HG03139 (cell line): ENCODE measurements at regions not wholly inside any gene's neighbourhood (a gene's known extent, or its start where the extent isn't known, plus 50 kb on each side); places are given as distances from the start of the nearest gene placed in this dataset.

Experiments used
- ATAC-seq: cut with Tn5 transposase; IDR thresholded peaks from one replicate; pipeline ENCODE4 v1.9.1; 2021; ENCODE audit not compliant: unreplicated experiment

DNA sequence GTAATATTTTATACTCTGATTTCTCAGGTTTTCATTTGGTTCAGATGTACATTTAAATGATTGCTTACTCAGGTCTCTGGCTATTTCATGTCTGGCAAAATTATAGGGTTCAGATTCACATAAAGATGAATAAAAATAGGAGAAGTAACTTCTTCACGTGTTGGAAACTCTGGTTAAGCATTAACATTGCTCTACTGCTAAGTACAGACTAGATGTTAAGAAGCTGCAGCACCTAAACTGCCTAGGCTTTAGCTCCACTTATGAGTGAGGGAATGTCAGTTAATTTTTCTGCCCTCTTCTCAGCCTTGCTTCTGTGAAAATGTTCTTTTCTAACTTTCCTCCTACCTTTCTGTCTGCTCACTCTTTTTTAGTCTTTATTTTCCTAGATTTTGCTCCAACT is 361.2 kb downstream of the ARAP2 start:
- no peak for ATAC-seq

DNA sequence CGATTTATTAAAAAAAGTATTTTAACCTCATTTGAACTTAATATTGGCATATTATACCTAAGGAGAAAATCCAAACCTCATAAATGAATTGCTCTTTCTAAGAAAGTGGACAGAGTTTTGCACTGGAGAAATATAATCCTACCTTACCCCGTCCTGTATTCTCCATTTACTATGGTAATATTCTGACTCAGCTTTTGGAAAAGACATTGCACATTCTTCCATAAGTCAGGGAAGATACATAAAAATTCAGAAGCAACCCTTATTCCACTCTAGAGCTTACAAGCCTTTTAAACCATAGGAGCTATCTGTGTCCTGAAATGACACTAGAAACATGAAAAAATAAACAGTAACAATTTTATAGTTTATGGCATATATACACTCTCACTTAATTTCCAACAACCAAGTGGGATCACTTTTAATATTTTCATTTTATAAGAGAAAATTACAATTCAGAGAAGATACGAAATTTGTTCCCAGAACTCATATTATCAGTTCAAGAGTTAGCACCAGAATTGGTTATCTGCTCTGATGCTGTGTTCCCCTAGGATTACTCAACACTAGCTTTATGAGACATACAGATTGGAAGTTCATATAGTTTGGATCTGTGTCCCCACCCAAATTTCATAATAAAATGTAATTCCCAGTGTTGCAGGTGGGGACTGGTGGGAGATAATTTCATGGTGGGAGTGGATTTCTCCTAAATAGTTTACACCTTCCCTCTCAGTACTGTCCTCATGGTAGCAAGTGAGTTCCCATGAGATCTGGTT is 359.4 kb downstream of the ARAP2 start:
- ATAC-seq = no peak

DNA sequence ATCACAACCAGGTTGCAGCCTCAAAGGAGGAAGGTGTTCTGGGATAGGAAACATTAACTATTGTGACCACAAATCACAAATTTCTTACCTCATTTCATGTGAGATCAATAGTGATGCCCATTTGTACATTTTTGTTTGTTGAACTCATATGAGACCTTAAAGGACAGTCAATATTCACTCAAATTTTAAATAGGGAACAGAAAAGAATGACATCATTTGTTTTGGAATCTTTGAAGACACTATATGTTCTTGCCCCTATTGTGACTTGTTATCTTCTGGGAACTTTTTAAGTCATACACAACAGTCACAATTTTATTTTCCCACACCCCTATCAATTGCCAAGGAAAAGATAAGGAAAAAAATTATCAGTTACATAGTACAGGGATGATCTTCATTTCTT is 346.5 kb downstream of the ARAP2 start:
- no peak for ATAC-seq

DNA sequence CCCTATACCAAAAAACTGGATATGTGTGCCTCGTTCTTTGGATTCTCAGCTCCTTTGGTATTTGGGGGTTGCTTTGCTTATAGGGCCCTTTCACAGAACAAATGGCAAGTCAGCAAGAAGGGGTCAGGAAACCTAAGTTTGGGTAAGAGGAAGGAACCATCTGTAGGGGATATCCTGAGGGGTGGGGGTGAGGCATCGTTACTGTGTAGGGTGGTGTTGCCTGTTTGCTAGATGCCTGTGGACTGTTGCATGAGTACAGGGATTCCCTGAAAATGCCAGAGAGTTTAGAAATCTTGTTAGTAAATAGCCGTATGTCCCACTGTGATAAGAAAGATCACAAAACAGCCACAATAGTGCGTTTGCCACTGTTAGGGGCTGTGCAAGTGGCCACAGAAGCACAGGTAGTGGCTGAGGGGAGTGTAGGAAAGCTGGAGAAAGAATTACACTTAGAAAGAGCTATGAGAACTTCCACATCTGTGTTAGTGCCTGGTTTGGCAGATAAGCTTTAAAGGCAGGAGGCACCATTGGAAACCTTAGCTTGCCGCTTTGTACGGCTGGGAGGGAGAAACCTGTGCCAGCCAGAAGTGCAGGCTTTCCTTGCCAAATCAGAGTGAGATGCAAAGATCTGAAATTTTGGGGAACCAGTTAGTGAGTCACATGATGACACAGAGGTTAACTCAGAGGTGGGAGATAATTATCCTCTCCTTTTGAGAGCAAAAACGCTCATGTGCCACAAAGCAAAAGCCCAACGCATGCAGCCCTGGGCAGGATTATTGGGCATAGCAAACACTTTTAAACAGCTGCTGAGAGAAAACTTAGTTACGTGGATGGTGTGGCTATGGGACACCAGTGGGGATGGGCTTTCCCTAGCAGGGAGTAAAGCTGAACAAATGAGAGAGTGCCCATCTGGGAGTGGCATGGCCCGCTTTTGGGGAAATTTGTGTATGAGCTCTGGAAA is 343.7 kb downstream of the ARAP2 start:
- no peak for ATAC-seq

DNA sequence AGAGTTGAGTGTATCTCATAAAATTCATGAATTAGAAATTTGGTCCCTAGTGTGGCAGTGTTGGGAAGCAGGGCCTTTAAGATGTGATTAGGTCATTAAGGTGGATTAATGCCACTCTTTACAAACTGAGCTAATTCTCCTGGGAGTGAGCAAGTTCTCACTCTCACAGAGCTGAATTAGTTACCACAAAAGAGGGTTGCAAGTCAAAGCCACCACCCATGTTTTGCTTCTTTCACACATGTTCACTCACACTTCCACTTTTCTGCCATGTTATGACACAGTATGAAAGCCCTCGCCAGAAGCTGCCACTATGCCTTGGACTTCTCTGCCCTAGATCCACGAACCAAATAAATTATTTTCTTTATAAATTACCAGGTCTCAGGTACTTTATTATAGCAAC is 332.1 kb downstream of the ARAP2 start:
- ATAC-seq = peak; percentile 88

DNA sequence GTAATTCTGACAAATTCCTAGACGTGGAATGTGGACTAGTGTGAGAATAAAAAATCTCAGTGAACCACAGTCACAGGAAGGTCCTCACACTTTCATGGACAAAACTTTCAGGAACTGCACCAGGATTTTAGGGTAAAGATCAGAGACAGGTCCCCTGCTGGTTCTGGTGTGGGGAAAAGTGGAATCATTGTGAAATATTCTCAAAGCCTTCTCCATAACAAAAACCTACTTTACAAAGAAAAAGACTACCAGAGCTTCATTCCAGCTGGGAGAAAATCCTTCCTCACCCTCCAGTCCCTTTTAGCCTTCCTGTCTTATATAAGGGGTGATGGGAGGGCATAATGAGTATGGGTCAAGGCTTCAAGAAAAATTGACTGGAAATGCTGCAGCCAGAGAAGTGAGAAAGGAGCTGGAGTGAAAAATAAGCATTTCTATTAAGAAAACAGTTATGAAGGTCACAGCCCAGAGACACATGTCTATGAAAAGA is 325.8 kb downstream of the ARAP2 start:
- no peak for ATAC-seq

DNA sequence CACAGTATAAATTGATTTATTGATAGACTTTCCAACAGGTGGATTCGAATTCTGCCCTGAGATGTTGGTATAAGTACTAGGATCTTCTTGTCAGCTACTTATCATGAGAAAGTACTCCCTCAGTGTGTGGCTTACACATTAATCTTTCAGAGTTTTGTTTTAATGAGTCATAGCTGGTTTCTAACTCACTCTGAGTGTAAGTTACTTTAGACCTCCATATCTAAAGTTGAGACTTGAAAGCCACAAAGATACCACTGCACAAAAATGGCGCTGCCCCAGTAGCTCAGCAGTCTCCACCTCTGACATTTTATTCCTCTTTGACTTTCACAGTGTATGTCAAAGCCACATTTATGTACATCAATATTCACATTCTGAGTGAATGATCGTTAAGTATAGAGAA is 318.5 kb downstream of the ARAP2 start:
- peak; percentile 92 for ATAC-seq

DNA sequence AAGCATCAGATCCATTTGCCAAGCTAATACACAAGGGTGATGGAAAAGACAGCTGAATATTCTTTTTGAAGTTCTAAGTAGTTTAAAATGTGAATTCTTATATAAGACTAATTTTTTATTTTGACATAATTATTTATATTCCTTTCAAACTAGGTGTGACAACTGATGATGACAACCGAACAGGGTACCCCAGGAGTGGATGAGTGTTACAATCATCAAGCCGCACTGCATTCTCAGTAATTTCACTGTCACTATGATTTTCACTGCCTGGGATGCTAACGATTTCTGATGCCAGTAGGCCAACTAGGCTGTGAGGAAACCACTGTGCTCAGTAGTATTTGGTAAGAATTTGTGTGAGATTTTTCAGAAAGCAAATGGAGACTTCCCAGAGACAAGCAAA is 317.5 kb downstream of the ARAP2 start:
- ATAC-seq = no peak

DNA sequence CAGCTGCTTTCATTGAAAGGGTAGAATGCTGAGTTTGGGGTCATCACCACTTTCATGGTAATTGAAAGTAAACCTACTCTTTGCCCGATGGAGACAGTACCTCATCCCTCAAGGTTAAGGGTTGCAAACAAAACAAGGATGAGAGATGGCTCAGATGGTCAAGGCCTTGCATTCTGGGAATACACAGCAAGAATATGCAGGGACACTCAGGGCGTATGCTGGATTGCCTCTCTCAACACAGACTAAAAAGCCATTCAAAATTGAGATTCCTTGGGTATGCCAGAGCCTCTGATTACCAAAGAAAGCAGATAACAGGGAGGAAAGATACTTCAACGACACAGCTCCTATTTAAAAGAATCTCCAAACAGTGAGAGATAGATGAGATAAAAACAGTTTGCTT is 310.4 kb downstream of the ARAP2 start:
- no peak for ATAC-seq

DNA sequence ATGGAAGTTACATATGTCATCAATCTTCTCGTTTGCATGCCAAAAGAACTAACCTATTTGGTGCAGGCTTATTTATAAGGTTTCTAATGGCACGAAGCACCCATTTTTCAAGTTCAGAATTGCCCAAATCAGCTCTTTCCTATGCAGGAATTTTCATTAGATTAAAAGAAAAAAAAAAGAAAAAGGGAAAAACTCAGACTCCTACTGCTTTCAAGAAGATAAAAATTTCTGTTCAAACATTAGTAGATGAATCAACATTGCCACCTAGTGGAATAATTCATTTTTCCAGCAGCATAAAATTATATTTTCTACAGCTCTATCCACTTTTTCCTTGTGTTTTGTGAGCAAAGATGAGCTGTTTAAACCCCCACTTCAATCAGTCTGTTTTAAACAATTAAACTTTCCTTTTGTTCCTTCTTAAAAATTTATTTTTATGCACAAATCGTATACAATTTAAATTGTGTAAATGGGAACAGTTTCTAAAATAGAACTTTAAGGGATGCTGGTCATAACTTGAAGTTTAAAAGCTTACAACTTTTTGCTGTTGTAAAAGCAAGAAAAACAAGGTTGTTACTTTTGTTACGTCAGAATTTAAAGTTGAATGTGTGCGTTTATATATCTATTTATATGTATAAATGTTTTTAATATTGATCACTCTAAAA is 309.9 kb downstream of the ARAP2 start:
- no peak for ATAC-seq

DNA sequence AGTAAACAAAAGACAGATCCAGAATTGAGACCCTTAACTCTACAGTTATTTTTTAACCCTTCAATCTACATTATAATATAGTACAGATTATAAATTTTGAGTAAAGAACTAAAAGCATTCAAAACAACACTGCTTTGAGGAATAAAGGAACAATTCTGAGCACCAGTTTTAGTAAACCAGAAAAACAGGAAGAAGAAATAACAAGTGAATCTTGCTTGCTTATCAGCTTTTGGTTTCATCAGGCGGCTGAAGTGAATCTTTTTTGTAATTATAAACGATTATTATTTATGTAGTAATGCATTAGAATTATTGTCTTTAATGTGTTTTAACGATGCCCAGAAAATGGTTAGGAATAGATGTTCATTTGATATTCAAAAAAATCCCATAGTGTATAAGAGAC is 305.4 kb downstream of the ARAP2 start:
- ATAC-seq = no peak

DNA sequence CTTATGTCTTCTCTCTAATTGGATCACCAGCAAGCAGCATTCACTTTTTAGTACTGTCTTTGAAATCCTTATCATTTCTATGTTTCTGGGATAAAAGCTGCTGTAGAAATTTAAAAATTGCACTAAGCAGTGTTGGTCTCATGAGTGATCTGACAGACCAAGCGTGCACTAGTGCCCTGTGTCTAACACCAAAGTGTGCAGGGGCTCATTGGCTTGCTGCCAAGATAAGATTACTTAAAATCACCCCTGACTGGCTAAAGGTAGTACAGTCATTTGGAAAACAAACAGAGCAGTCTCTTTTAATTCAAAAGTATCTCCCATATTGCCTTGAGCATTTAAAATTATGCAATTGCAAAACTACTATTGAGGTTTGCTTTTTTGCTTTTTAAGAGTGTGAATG is 304.6 kb downstream of the ARAP2 start:
- ATAC-seq = no peak

DNA sequence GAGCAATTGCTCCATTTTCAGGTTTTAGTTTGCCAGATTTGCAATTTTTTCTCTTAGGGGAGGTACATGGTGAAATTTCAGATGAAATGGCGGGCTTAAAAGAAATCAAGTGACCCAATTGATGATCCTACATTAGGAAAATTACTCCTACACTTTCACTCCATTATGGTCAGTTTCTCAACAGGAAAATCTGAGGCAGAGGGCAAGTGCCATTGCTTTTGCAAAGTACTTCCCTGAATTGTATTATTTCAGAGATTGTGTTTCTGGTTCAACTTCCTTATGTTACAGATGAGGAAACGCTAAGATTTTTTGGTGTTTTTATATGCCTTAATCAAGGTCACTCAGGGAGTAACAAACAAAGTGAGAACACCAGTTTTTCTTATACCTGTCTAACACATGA is 302.2 kb downstream of the ARAP2 start:
- ATAC-seq = no peak

DNA sequence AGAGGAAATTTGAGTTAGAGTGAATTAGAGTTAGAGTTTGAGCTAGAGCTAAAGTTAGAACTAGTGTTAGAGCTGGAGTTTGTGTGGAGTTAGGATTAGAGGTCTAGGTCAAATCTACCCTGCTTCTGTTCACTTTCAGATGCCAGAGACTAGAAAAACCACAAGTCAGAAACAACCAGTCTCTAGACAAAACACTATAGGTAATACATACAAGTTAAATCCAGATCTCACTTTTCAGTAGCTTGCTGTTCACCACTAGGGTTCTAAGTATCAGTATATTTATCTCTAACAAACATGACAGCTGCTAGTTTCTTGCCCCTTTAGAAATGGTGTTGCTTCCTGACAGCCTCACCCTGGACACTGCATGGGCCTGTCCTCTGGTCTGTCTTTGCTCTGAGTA is 300.7 kb downstream of the ARAP2 start:
- ATAC-seq = no peak

DNA sequence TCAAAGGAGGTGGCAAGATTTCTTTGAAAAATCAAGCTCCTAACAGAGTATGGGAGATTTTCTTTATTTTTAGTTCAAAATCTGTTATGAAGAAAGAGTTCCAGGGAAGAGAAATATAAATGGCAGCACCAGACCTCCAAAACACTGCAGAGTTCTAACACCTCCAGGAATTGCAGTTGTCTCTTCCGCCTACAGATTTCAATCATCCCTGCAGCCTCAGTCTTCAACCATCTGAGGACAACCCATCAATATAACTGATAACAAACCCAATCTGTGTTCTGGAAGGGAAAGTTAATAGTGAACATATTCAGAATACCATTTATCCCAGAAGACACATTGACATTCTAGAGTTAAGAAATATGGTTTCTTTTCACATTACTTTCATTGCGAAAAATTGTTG is 296.1 kb downstream of the ARAP2 start:
- ATAC-seq = no peak

DNA sequence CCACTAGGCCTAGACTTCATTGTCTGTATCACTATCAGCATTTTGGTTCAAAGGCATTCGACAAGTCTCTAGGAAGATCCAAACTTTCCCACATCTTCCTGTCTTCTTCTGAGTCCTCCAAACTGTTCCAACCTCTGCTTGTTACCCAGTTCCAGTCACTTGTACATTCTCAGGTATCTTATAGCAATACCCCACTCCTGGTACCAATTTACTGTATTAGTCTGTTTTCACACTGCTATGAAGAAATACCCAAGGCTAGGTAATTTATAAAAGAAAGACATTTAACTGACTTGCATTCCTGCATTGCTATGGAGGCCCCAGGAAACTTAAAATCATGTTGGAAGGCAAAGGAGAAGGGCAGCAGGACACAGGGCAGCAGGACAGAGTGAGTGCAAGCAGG is 293.9 kb downstream of the ARAP2 start:
- ATAC-seq = no peak

DNA sequence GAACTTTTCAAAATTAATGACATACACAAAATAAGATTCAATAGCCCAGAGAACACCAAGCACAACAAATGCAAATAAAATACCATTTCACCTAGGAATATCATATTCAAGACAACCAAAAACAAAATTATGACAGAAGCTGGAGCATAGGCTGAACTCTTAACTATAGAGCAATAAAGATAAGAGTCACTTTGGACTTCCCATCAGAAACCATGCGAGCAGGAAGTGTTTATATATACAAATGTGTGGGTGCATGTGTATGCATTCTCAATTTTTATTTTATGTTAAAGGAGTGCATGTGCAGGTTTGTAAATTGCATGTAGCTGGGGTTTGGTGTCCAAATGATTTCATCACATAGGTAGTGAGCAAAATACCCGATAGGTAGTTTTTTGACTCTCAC is 291.6 kb downstream of the ARAP2 start:
- no peak for ATAC-seq

DNA sequence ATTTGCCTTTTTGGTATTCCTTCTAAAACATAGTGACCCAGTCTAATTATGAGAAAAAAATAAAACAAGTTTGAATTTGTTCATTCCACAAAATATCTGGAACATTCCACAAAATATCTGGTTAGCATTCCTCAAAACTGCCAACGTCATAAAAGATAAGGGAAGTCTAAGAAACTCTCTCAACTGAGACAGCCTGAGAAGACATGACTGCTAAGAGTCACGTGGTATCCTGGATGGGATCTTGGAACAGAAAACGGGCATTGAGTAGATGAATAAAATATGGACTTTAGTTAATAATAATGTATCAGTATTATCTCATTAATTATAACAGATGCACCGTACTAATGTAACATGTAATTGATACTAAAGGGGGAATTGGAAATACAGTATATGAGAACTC is 280.9 kb downstream of the ARAP2 start:
- no peak for ATAC-seq

DNA sequence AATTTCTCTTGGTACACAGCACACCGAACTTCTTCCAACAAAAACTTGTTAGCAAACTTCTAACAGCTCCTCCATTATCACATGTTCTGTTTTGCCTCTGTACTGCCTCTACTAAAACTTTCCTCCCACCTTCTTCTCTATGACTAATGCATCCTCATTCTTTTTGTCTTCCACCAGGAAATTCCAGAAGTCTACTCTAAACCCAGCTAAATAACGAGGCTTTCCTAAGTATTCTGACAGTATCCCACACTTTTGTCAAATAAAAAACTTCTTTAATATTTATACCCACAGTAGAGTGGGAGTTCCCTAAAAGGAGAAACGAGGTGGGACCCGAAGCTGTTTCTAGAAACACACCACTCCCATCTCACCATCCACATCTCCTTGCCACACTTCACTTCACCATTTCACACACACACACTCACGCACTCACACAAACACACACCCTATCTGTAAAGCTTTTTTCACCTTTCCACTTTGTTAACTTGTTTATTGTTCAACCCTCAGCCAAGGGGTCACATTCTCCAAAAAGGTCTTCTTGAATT is 280.3 kb downstream of the ARAP2 start:
- no peak for ATAC-seq

DNA sequence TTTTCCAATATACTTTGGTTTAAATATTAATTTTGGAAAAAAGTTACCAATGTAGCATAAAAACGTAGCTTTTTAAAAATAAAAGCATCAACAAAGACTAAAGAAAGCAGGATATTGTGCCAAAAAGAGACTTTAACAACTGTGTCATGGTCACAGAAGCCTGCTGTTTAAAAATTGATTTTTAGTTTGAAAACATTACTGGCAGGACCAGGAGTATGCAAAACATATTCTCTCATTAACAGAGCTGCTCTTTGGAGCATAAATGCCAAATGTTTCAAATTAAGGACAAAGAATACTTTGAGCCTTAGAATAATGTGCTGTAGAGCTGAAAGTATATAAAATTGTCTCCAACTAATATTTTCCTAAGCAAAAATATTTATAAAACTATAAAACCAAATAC is 279.0 kb downstream of the ARAP2 start:
- ATAC-seq = peak; percentile 67

DNA sequence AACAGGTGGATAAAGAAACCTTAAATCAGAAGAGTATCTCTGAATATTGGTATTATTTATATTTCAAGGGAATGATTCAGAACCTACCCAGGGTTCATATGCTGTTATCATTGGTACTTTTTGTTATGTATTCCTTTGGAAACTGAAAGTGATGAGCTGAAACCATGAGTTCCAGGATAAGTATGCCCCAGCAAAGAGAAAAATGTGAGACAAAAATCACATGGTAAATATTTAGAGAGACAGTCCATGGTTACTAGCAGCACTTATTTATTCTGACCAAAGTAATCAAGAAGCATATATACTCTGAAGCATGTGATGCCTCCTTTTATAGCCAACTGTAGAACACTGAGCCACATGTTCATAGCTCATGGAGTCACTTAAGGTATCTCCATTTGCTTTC is 277.7 kb downstream of the ARAP2 start:
- no peak for ATAC-seq
